Testis (tissue), 2 donors: ENCODE measurements at regions not wholly inside any gene's neighbourhood (a gene's known extent, or its start where the extent isn't known, plus 50 kb on each side); places are given as distances from the start of the nearest gene placed in this dataset.

Source experiments
- DNase-seq: peaks from one replicate; pipeline ENCODE4 v3.0.0-alpha.2; 2019
- H3K27ac ChIP-seq, 2 donors: fragments of 200-600 bp; sonication (generic); one replicate each; pipeline ENCODE4 v1.5.1; 2019
- H3K27me3 ChIP-seq: fragments of 200-600 bp; sonication (generic); one replicate; pipeline ENCODE4 v1.5.1; 2019
- H3K36me3 ChIP-seq: fragments of 200-600 bp; sonication (generic); one replicate; pipeline ENCODE4 v1.5.1; 2017; ENCODE audit warnings: low read depth; ENCODE audit errors: missing control alignments
- H3K4me1 ChIP-seq: fragments of 200-600 bp; sonication (generic); one replicate; pipeline ENCODE4 v1.5.1; 2019
- H3K4me3 ChIP-seq, 2 donors: fragments of 200-600 bp; sonication (generic); one replicate each; pipeline ENCODE4 v1.5.1; 2017 to 2019
- H3K9me3 ChIP-seq: fragments of 200-600 bp; sonication (generic); one replicate; pipeline ENCODE4 v1.5.1; 2017
- POLR2A ChIP-seq: fragments of 450-650 bp; IDR thresholded peaks from one replicate; pipeline ENCODE4 v1.6.1; 2017; ENCODE audit warnings: antibody characterized with exemption, mild to moderate bottlenecking, moderate library complexity
- WGBS, 2 donors: methylation state at CpG; one replicate each; pipeline ENCODE4 v1.1.5; 2018; 5-methylcytosine and 5-hydroxymethylcytosine counted together
- intact Hi-C: fragments of 100-400 bp; cut with DNase I; formaldehyde crosslinking; loops from one replicate; pipeline ENCODE4 v1.15.1; 2023; ENCODE audit warnings: low total_unique reads
- TF ChIP-seq, protein P1 (sequence below), 3 experiments: fragments of 450-650 bp in 2 of 3; fragments of 200-600 bp in 1 of 3; sonication (generic) in 1 of 3; IDR thresholded peaks; one replicate each; pipeline ENCODE4 v1.5.1; 2016 to 2019; ENCODE audit warnings: antibody characterized with exemption in 3 of 3, mild to moderate bottlenecking in 2 of 3, moderate library complexity in 1 of 3

DNA sequence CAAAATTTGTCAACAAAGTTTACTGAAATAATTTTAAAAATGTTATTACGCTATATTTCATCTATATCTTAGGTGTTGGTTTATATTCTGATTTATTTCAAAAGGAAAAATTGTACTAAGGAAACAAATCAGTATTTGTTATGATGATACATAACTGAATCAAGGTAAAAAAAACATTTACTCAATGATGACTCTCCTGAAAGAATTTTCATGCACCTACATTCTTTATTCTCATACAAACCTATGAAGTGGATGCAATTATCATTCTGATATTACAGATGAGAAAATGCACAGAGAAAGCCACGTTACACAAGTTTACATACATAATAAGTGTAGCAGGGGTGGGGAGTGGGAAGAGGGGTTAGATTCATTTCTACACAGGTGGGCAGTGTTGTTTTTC, 422.4 kb downstream of the DSEL start:
- 88 to 91% methylated on average over 2 of the region's 2 CpGs for WGBS, 2 donors

DNA sequence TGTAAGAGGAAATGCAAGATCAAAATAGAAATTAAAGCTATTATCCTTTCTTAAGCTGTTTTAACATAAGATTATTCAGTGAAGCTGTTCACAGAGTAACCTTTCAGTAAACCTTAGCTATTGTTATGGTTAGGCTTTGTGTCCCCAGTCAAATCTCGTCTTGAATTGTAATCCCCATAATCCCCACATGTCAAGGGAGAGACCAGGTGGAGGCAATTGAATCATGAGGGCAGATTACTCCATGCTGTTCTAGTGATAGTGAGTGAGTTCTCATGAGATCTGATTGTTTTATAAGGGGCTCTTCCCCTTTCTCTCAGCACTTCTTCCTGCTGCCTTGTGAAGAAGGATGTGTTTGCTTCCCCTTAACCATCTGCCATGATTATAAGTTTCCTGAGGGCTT, 424.4 kb downstream of the DSEL start:
- TF ChIP-seq, protein P1, sequence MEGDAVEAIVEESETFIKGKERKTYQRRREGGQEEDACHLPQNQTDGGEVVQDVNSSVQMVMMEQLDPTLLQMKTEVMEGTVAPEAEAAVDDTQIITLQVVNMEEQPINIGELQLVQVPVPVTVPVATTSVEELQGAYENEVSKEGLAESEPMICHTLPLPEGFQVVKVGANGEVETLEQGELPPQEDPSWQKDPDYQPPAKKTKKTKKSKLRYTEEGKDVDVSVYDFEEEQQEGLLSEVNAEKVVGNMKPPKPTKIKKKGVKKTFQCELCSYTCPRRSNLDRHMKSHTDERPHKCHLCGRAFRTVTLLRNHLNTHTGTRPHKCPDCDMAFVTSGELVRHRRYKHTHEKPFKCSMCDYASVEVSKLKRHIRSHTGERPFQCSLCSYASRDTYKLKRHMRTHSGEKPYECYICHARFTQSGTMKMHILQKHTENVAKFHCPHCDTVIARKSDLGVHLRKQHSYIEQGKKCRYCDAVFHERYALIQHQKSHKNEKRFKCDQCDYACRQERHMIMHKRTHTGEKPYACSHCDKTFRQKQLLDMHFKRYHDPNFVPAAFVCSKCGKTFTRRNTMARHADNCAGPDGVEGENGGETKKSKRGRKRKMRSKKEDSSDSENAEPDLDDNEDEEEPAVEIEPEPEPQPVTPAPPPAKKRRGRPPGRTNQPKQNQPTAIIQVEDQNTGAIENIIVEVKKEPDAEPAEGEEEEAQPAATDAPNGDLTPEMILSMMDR (IDR thresholded peaks at IDR 0.05), result no peak
- no peak for TF ChIP-seq POLR2A
- DNase-seq, result no peak
- 73 to 76% methylated on average over 1 of the region's 1 CpG for WGBS, 2 donors

More for the DNA sequence above, 422.4 kb downstream of the DSEL start:
- no peaks in the 10 kb centered on the region for H3K27me3 ChIP-seq
- no peak overlapping the region for H3K27ac ChIP-seq
- H3K36me3 ChIP-seq, result no peaks in the 10 kb centered on the region
- no peak overlapping the region for H3K4me3 ChIP-seq
- H3K4me1 ChIP-seq, result no peaks in the 10 kb centered on the region
- intact Hi-C loops, result no loop called here
- DNase-seq, result no peak
- TF ChIP-seq, protein P1 (IDR thresholded peaks at IDR 0.05), result no peak
- no peak for TF ChIP-seq POLR2A
- H3K9me3 ChIP-seq, result no peaks in the 10 kb centered on the region

DNA sequence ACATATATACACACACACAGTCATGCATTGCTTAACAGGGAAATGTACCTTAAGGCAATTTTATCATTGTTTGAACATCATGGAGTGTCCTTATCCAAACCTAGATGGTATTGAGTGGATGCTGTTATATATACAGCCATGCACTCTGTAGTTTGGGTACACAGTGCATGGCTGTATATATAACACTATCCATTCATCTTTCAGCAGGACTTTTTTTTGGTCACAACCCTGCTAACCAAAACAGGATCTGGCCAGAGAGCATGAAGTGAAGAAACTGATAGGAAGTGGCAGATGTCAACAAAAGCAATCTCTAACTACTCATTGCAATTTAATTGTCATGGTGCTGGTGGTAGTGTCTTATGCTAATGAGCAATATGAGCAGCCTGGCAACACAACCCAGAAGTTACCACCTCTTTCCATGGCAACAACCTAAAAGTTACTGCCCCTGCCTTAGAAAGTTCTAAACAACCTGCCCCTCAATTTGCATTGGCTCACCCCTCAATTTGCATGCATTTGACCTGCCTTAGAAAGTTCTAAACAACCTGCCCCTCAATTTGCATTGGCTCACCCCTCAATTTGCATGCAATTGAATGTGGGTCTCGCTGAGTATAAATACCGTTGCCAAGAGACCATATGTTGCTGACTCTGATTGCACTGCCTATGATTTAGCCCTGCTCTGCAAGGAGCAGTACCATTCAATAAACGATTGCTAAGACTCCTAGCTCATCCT, 434.9 kb downstream of the DSEL start:
- WGBS, 2 donors, result 75% methylated on average over 3 of the region's 3 CpGs
- no peaks in the 10 kb centered on the region for H3K27me3 ChIP-seq
- TF ChIP-seq POLR2A, result no peak
- TF ChIP-seq, protein P1 (IDR thresholded peaks at IDR 0.05), result no peak
- DNase-seq, result no peak
- H3K4me3 ChIP-seq, result no peak overlapping the region
- intact Hi-C loops, result no loop called here
- no peaks in the 10 kb centered on the region for H3K36me3 ChIP-seq
- H3K27ac ChIP-seq, result no peak overlapping the region
- H3K9me3 ChIP-seq, result no peaks in the 10 kb centered on the region
- H3K4me1 ChIP-seq, result no peaks in the 10 kb centered on the region

More for the DNA sequence above, 424.4 kb downstream of the DSEL start:
- Histone ChIP-seq H3K27ac (no peak overlapping the region), H3K4me3 (no peak overlapping the region), H3K36me3 (no peaks in the 10 kb centered on the region), H3K4me1 (no peaks in the 10 kb centered on the region), H3K27me3 (no peaks in the 10 kb centered on the region), H3K9me3 (no peaks in the 10 kb centered on the region)
- intact Hi-C loops, result no loop called here

DNA sequence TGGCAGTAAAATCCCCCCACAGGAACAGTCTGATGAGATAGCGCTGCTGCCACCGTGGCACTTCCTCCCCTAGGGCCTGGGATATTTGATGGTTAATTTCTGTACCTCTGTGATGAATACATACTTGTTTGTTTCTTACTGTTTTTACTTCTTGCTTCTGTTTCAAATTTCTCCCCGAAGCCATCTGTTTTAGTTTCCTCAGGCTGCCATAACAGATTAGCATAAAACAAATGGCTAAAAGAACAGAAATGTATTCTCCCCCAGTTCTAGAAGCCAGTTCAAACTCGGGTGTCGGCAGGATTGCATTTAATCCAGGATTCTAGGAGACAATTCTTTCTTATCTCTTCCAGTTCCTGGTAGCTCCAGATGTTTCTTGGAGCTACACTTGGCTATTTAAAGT, 435.9 kb downstream of the DSEL start:
- H3K9me3 ChIP-seq, result no peaks in the 10 kb centered on the region
- 75 to 77% methylated on average over 5 of the region's 5 CpGs for WGBS, 2 donors
- no peak for TF ChIP-seq POLR2A
- TF ChIP-seq, protein P1 (IDR thresholded peaks at IDR 0.05), result no peak

DNA sequence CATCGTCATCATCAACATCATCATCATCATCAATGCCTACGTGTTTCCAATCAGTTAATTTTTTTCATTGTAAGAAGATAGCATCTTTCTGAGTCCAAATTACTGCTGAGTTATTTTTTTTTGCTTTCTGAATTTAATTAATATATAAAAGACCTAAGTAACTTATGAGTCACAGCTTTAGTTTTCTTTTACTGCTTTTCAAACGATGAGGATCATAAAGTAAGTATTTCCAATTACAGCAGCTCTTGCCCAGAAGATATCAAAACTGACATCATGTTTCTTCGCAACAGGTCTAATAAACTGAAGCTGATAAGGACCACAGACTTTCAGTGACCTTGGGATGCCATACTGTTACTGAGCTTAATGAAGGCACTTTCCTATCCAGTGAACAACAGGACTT, 442.2 kb downstream of the DSEL start:
- WGBS, 2 donors, result 54 to 71% methylated on average over 4 of the region's 4 CpGs
- no peak overlapping the region for H3K4me3 ChIP-seq
- no peak for TF ChIP-seq POLR2A
- TF ChIP-seq, protein P1 (IDR thresholded peaks at IDR 0.05), result no peak
- H3K27me3 ChIP-seq, result no peaks in the 10 kb centered on the region
- H3K4me1 ChIP-seq, result no peaks in the 10 kb centered on the region
- H3K9me3 ChIP-seq, result no peaks in the 10 kb centered on the region
- H3K36me3 ChIP-seq, result no peaks in the 10 kb centered on the region
- DNase-seq, result no peak
- no peak overlapping the region for H3K27ac ChIP-seq
- intact Hi-C loops, result no loop called here

More for the DNA sequence above, 435.9 kb downstream of the DSEL start:
- intact Hi-C loops, result no loop called here
- Histone ChIP-seq H3K27me3 (no peaks in the 10 kb centered on the region), H3K36me3 (no peaks in the 10 kb centered on the region), H3K27ac (no peak overlapping the region), H3K4me3 (no peak overlapping the region), H3K4me1 (no peaks in the 10 kb centered on the region)
- no peak for DNase-seq
